Neural cell (in vitro differentiated cells): ENCODE measurements at regions not wholly inside any gene's neighbourhood (a gene's known extent, or its start where the extent isn't known, plus 50 kb on each side); places are given as distances from the start of the nearest gene placed in this dataset.

Experiments used
- H2AFZ ChIP-seq: fragments of 200-600, 300-800 bp; sonication (generic), shearing (Covaris generic); 2 replicates; pipeline ENCODE4 v1.6.0; 2014; ENCODE audit warnings: low read depth, mild to moderate bottlenecking, antibody characterized with exemption, low read length, moderate library complexity
- H3F3A ChIP-seq: fragments of 200-600 bp; shearing (Covaris generic); 2 replicates; pipeline ENCODE4 v1.6.1; 2016; ENCODE audit warnings: mild to moderate bottlenecking, moderate library complexity, mixed read lengths, antibody characterized with exemption, low read length; ENCODE audit not compliant: insufficient read depth, poor library complexity, severe bottlenecking
- H3K27ac ChIP-seq: fragments of 200-600, 300-800 bp; sonication (generic), shearing (Covaris generic); 2 replicates; pipeline ENCODE4 v1.5.1; 2014; ENCODE audit warnings: mild to moderate bottlenecking, low read length, moderate library complexity
- H3K27me3 ChIP-seq: fragments of 300-800, 200-600 bp; sonication (generic), shearing (Covaris generic); 2 replicates; pipeline ENCODE4 v1.6.0; 2014; ENCODE audit warnings: mild to moderate bottlenecking, low read depth, low read length, moderate library complexity; ENCODE audit not compliant: insufficient read depth
- H3K36me3 ChIP-seq: fragments of 300-800, 200-600 bp; sonication (generic), shearing (Covaris generic); 2 replicates; pipeline ENCODE4 v1.5.1; 2014; ENCODE audit warnings: mild to moderate bottlenecking, antibody characterized with exemption, low read length, moderate library complexity; ENCODE audit not compliant: insufficient read depth
- H3K4me2 ChIP-seq: fragments of 300-800, 200-600 bp; sonication (generic), shearing (Covaris generic); 2 replicates; pipeline ENCODE4 v1.6.0; 2014; ENCODE audit warnings: mild to moderate bottlenecking, low read length
- H3K4me3 ChIP-seq: fragments of 300-800, 200-600 bp; sonication (generic), shearing (Covaris generic); 2 replicates; pipeline ENCODE4 v1.5.1; 2014; ENCODE audit warnings: mild to moderate bottlenecking, low read length, moderate library complexity
- H3K79me2 ChIP-seq: fragments of 200-600 bp; shearing (Covaris generic); replicated peaks from 2 replicates; pipeline ENCODE4 v1.6.0; 2014; ENCODE audit warnings: mild to moderate bottlenecking, low read length, moderate library complexity; ENCODE audit not compliant: insufficient read depth
- H3K9ac ChIP-seq: fragments of 300-800, 200-600 bp; sonication (generic), shearing (Covaris generic); 2 replicates; pipeline ENCODE4 v1.6.1; 2016; ENCODE audit warnings: mild to moderate bottlenecking, low read length, mixed read lengths
- H3K9me2 ChIP-seq: fragments of 200-600 bp; shearing (Covaris generic); 2 replicates; pipeline ENCODE4 v1.6.1; 2016; ENCODE audit warnings: mild to moderate bottlenecking, low read length, mixed read lengths; ENCODE audit not compliant: insufficient read depth
- H3K9me3 ChIP-seq: fragments of 200-600, 300-800 bp; sonication (generic), shearing (Covaris generic); 2 replicates; pipeline ENCODE4 v1.6.1; 2016; ENCODE audit warnings: mild to moderate bottlenecking, mixed run types, low read length, moderate library complexity, mixed read lengths
- H4K20me1 ChIP-seq: fragments of 200-600 bp; shearing (Covaris generic); 2 replicates; pipeline ENCODE4 v1.6.1; 2016; ENCODE audit warnings: mild to moderate bottlenecking, mixed run types; ENCODE audit not compliant: insufficient read depth
- EP300 ChIP-seq: fragments of 450-650 bp; conservative IDR thresholded peaks from 2 replicates; pipeline ENCODE4 v1.6.1; 2014; ENCODE audit warnings: antibody characterized with exemption, mild to moderate bottlenecking, moderate library complexity; ENCODE audit not compliant: poor library complexity, severe bottlenecking
- EZH2 ChIP-seq: fragments of 200-600, 300-800 bp; shearing (Covaris generic), sonication (generic); IDR thresholded peaks from 2 replicates; pipeline ENCODE4 v1.6.1; 2014; ENCODE audit warnings: antibody characterized with exemption, low read length, borderline replicate concordance, mild to moderate bottlenecking; ENCODE audit not compliant: insufficient read depth, poor library complexity, severe bottlenecking
- MXI1 ChIP-seq: fragments of 450-650 bp; conservative IDR thresholded peaks from 2 replicates; pipeline ENCODE4 v1.6.1; 2014; ENCODE audit warnings: antibody characterized with exemption, mild to moderate bottlenecking; ENCODE audit not compliant: poor library complexity, severe bottlenecking
- POLR2AphosphoS5 ChIP-seq: IDR thresholded peaks from 2 replicates; pipeline ENCODE4 v1.6.1; 2012
- RAD21 ChIP-seq: fragments of 450-650 bp; conservative IDR thresholded peaks from 2 replicates; pipeline ENCODE4 v1.6.1; 2014; ENCODE audit warnings: antibody characterized with exemption, mild to moderate bottlenecking, moderate library complexity
- SMC3 ChIP-seq: fragments of 450-650 bp; conservative IDR thresholded peaks from 2 replicates; pipeline ENCODE4 v1.6.1; 2014; ENCODE audit warnings: antibody characterized with exemption, mild to moderate bottlenecking, moderate library complexity; ENCODE audit not compliant: poor library complexity
- TAF1 ChIP-seq: IDR thresholded peaks from 2 replicates; pipeline ENCODE4 v1.6.1; 2012; ENCODE audit warnings: low read depth
- TF ChIP-seq, protein P1 (sequence below): fragments of 450-650 bp; IDR thresholded peaks from 2 replicates; pipeline ENCODE4 v1.5.1; 2014; ENCODE audit warnings: antibody characterized with exemption, mild to moderate bottlenecking, moderate library complexity; ENCODE audit not compliant: poor library complexity, severe bottlenecking
- TF ChIP-seq, protein P2 (sequence below): IDR thresholded peaks from 2 replicates; pipeline ENCODE4 v1.6.1; 2012; ENCODE audit warnings: borderline replicate concordance

DNA sequence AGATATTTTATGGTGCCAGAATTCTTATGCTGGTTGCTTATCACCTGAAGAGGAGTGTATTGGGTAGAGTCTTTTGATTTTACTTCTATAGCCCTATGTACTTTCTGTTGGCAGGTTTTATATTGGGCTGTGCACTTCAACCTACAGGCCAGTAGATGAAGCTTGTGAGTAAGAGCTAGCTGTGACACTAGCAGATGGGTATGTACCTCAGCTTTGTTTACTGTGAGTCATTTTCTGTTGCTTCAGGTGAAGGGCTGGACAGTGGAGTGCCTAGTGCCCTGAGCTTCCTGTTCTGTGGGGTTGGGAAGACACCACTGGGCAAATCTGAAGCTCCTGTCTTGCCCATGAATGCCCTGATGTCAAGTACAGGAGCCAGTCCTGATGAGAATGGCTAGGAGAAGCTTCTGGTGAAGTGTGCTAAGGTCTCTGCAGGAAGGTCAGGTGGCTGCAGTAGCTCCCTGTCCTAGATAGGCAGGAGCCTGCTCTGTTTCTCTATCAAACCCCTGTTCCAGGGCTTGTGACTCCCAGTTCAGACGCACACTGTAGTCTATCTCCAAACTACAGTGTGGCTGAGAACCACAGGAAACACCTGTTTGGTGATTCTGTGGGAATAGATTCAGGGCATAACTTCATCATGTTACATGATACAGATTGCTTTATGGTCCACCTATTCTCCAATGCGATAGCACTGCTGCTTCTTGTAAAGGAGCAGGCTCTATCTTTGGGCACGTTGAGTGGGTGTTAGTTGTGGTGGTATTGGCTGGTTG lies 755.7 kb downstream of the KCNA4 start:
- Histone ChIP-seq H4K20me1 (no peaks in the 10 kb centered on the region), H2AFZ (no peak overlapping the region), H3K4me3 (no peak overlapping the region), H3K4me2 (no peak overlapping the region), H3K27ac (no peak overlapping the region), H3K79me2 (no peaks in the 10 kb centered on the region), H3K9me2 (no peaks in the 10 kb centered on the region), H3F3A (no peaks in the 10 kb centered on the region), H3K9me3 (no peaks in the 10 kb centered on the region), H3K9ac (no peak overlapping the region), H3K27me3 (no peaks in the 10 kb centered on the region), H3K36me3 (no peaks in the 10 kb centered on the region)
- TF ChIP-seq MXI1 (no peak), TAF1 (no peak), POLR2AphosphoS5 (no peak), EP300 (no peak), SMC3 (no peak), RAD21 (no peak), EZH2 (no peak)
- TF ChIP-seq, protein P1, sequence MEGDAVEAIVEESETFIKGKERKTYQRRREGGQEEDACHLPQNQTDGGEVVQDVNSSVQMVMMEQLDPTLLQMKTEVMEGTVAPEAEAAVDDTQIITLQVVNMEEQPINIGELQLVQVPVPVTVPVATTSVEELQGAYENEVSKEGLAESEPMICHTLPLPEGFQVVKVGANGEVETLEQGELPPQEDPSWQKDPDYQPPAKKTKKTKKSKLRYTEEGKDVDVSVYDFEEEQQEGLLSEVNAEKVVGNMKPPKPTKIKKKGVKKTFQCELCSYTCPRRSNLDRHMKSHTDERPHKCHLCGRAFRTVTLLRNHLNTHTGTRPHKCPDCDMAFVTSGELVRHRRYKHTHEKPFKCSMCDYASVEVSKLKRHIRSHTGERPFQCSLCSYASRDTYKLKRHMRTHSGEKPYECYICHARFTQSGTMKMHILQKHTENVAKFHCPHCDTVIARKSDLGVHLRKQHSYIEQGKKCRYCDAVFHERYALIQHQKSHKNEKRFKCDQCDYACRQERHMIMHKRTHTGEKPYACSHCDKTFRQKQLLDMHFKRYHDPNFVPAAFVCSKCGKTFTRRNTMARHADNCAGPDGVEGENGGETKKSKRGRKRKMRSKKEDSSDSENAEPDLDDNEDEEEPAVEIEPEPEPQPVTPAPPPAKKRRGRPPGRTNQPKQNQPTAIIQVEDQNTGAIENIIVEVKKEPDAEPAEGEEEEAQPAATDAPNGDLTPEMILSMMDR: no peak
- TF ChIP-seq, protein P2, sequence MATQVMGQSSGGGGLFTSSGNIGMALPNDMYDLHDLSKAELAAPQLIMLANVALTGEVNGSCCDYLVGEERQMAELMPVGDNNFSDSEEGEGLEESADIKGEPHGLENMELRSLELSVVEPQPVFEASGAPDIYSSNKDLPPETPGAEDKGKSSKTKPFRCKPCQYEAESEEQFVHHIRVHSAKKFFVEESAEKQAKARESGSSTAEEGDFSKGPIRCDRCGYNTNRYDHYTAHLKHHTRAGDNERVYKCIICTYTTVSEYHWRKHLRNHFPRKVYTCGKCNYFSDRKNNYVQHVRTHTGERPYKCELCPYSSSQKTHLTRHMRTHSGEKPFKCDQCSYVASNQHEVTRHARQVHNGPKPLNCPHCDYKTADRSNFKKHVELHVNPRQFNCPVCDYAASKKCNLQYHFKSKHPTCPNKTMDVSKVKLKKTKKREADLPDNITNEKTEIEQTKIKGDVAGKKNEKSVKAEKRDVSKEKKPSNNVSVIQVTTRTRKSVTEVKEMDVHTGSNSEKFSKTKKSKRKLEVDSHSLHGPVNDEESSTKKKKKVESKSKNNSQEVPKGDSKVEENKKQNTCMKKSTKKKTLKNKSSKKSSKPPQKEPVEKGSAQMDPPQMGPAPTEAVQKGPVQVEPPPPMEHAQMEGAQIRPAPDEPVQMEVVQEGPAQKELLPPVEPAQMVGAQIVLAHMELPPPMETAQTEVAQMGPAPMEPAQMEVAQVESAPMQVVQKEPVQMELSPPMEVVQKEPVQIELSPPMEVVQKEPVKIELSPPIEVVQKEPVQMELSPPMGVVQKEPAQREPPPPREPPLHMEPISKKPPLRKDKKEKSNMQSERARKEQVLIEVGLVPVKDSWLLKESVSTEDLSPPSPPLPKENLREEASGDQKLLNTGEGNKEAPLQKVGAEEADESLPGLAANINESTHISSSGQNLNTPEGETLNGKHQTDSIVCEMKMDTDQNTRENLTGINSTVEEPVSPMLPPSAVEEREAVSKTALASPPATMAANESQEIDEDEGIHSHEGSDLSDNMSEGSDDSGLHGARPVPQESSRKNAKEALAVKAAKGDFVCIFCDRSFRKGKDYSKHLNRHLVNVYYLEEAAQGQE: no peak

DNA sequence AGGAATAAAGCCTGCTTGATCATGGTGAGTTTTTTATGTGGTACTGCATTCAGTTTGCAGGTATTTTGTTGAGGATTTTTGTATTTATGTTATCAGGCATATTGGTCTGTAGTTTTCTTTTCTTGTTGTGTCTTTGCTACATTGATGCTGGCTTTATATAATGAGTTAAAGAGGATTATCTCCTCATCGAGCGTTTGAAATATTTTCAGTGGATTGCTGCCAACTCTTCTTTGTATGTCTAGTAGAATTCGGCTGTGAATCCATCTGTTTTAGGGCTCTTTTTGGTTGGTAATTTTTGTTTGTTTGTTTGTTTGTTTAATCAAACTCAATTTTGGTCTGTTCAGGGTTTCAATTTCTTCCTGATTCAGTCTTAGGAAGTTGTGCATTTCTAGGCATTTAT lies 758.4 kb downstream of the KCNA4 start:
- Histone ChIP-seq H3K9me3 (no peaks in the 10 kb centered on the region), H3K27me3 (no peaks in the 10 kb centered on the region), H4K20me1 (no peaks in the 10 kb centered on the region), H3K9me2 (no peaks in the 10 kb centered on the region), H2AFZ (no peak overlapping the region), H3K27ac (no peak overlapping the region), H3K9ac (no peak overlapping the region), H3K4me3 (no peak overlapping the region), H3K79me2 (no peaks in the 10 kb centered on the region), H3F3A (no peaks in the 10 kb centered on the region), H3K4me2 (no peak overlapping the region), H3K36me3 (no peaks in the 10 kb centered on the region)
- TF ChIP-seq POLR2AphosphoS5: no peak
- no peak for TF ChIP-seq EP300
- TF ChIP-seq MXI1: no peak
- TF ChIP-seq, protein P2: no peak
- TF ChIP-seq RAD21: no peak
- no peak for TF ChIP-seq TAF1
- TF ChIP-seq SMC3: no peak
- TF ChIP-seq EZH2: no peak
- TF ChIP-seq, protein P1: no peak
